ENCODE measurements at regions not wholly inside any gene's neighbourhood (a gene's known extent, or its start where the extent isn't known, plus 50 kb on each side); places are given as distances from the start of the nearest gene placed in this dataset.

GRCh38 chr9:87810008-87810407, 72.7 kb upstream of the SPATA31E1 start:
- intact Hi-C loops (cut with micrococcal nuclease; ENCODE audit: unreplicated experiment), result loop anchor here (5.0 kb wide), 1 partner anchor 473 kb away; no protein-coding TSS in a partner anchor

GRCh38 chr9:87810679-87811178, 71.9 kb upstream of the SPATA31E1 start:
- no peak overlapping the region for H3K27ac ChIP-seq (ENCODE audit: low read length)
- POLR2A ChIA-PET, result no interaction called here
- CTCF ChIA-PET, result no interaction called here

More at GRCh38 chr9:87810008-87810407, 72.7 kb upstream of the SPATA31E1 start:
- TF ChIP-seq, protein P1, sequence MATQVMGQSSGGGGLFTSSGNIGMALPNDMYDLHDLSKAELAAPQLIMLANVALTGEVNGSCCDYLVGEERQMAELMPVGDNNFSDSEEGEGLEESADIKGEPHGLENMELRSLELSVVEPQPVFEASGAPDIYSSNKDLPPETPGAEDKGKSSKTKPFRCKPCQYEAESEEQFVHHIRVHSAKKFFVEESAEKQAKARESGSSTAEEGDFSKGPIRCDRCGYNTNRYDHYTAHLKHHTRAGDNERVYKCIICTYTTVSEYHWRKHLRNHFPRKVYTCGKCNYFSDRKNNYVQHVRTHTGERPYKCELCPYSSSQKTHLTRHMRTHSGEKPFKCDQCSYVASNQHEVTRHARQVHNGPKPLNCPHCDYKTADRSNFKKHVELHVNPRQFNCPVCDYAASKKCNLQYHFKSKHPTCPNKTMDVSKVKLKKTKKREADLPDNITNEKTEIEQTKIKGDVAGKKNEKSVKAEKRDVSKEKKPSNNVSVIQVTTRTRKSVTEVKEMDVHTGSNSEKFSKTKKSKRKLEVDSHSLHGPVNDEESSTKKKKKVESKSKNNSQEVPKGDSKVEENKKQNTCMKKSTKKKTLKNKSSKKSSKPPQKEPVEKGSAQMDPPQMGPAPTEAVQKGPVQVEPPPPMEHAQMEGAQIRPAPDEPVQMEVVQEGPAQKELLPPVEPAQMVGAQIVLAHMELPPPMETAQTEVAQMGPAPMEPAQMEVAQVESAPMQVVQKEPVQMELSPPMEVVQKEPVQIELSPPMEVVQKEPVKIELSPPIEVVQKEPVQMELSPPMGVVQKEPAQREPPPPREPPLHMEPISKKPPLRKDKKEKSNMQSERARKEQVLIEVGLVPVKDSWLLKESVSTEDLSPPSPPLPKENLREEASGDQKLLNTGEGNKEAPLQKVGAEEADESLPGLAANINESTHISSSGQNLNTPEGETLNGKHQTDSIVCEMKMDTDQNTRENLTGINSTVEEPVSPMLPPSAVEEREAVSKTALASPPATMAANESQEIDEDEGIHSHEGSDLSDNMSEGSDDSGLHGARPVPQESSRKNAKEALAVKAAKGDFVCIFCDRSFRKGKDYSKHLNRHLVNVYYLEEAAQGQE (IDR thresholded peaks at IDR 0.05; ENCODE audit: insufficient read depth in 1 of 2, low read depth in 2 of 2, low read length in 1 of 2), result no peak
- no peak for TF ChIP-seq TCF7L2 (IDR thresholded peaks at IDR 0.05; ENCODE audit: low read depth, low read length)
- TF ChIP-seq SIN3A (IDR thresholded peaks at IDR 0.05; ENCODE audit: borderline replicate concordance, insufficient read depth, low read depth, low read length), result no peak
- no peak for TF ChIP-seq POLR2AphosphoS5 (IDR thresholded peaks at IDR 0.05; ENCODE audit: low read depth, low read length)
- TF ChIP-seq CTCF (IDR thresholded peaks at IDR 0.05), result no peak
- no peaks in the 10 kb centered on the region for H3K27me3 ChIP-seq (ENCODE audit: control insufficient read depth, insufficient read depth, low read length)
- in situ Hi-C loops (cut with HindIII; ENCODE audit: low pct_unique_long_range_greater_than_20kb, low sequenced_read_pairs), result no loop called here
- no peaks in the 10 kb centered on the region for H3K36me3 ChIP-seq (ENCODE audit: control insufficient read depth, insufficient read depth, low read length)
- DNase-seq (ENCODE audit: low read depth, low spot score), result no peak
- no peak overlapping the region for H3K4me3 ChIP-seq (ENCODE audit: low read depth in 2 of 2, low read length in 2 of 2)
- H3K9me3 ChIP-seq (ENCODE audit: control insufficient read depth, insufficient read depth, low read depth, low read length), result no peaks in the 10 kb centered on the region
- no TSS peak for BruUV-seq (replicated peaks)
- H3K27ac ChIP-seq (ENCODE audit: low read length), result no peak overlapping the region
- ChIA-PET CTCF (no interaction called here), POLR2A (no interaction called here)
- H3K4me1 ChIP-seq (ENCODE audit: control insufficient read depth, insufficient read depth, low read length), result no peaks in the 10 kb centered on the region
- no peak for ATAC-seq

More at GRCh38 chr9:87810679-87811178, 71.9 kb upstream of the SPATA31E1 start:
- DNase-seq (ENCODE audit: low read depth, low spot score) (no peak), ATAC-seq (no peak)
- no peaks in the 10 kb centered on the region for H3K4me1 ChIP-seq (ENCODE audit: control insufficient read depth, insufficient read depth, low read length)
- no peaks in the 10 kb centered on the region for H3K9me3 ChIP-seq (ENCODE audit: control insufficient read depth, insufficient read depth, low read depth, low read length)
- no peak overlapping the region for H3K4me3 ChIP-seq (ENCODE audit: low read depth in 2 of 2, low read length in 2 of 2)
- intact Hi-C loops (cut with micrococcal nuclease; ENCODE audit: unreplicated experiment) (loop anchor here (5.0 kb wide), 1 partner anchor 473 kb away; no protein-coding TSS in a partner anchor), in situ Hi-C loops (cut with HindIII; ENCODE audit: low pct_unique_long_range_greater_than_20kb, low sequenced_read_pairs) (no loop called here)
- BruUV-seq (replicated peaks), result no TSS peak
- H3K27me3 ChIP-seq (ENCODE audit: control insufficient read depth, insufficient read depth, low read length), result no peaks in the 10 kb centered on the region
- H3K36me3 ChIP-seq (ENCODE audit: control insufficient read depth, insufficient read depth, low read length), result no peaks in the 10 kb centered on the region
- no peak for TF ChIP-seq SIN3A (IDR thresholded peaks at IDR 0.05; ENCODE audit: borderline replicate concordance, insufficient read depth, low read depth, low read length)
- TF ChIP-seq CTCF (IDR thresholded peaks at IDR 0.05), result no peak
- TF ChIP-seq POLR2AphosphoS5 (IDR thresholded peaks at IDR 0.05; ENCODE audit: low read depth, low read length), result no peak
- TF ChIP-seq, protein P1 (IDR thresholded peaks at IDR 0.05; ENCODE audit: insufficient read depth in 1 of 2, low read depth in 2 of 2, low read length in 1 of 2), result no peak
- no peak for TF ChIP-seq TCF7L2 (IDR thresholded peaks at IDR 0.05; ENCODE audit: low read depth, low read length)

Measured in Panc1 (cell line).